Endothelial cell of umbilical vein (primary cell): ENCODE measurements at regions not wholly inside any gene's neighbourhood (a gene's known extent, or its start where the extent isn't known, plus 50 kb on each side); places are given as distances from the start of the nearest gene placed in this dataset.

Experiments used
- BruUV-seq: library from RNA; stranded (reverse); fragments of 400-500 nt; replicated peaks from 2 replicates; lab custom pipeline; 2021; lab: Mats Ljungman, UMichigan
- CTCF ChIA-PET: fragments of 300-600, 350-600 bp; sonication (Branson Sonifier 250); formaldehyde crosslinking; loops from one replicate; lab custom pipeline; 2021; ENCODE audit warnings: antibody characterized with exemption, inconsistent platforms; lab: Charles Lee
- POLR2A ChIA-PET: fragments of 300-600, 350-600 bp; sonication (Branson Sonifier 250); formaldehyde crosslinking; loops from one replicate; lab custom pipeline; 2021; ENCODE audit warnings: antibody characterized with exemption, inconsistent platforms; lab: Charles Lee
- DNase-seq: peaks from one replicate; pipeline ENCODE4 v3.0.0-alpha.2; 2011; ENCODE audit warnings: low read depth, low spot score
- FAIRE-seq: peaks from 2 replicates; lab custom pipeline; 2011; peaks lifted over from hg19 to GRCh38; lab: Jason Lieb, UNC
- H2AFZ ChIP-seq: 2 replicates; pipeline ENCODE4 v1.6.0; 2012; ENCODE audit warnings: low read depth, low read length, control low read depth, inconsistent platforms
- H3K27ac ChIP-seq: 2 replicates; pipeline ENCODE4 v1.5.1; 2011; ENCODE audit warnings: low read depth, mild to moderate bottlenecking, control low read depth, low read length, moderate library complexity; ENCODE audit not compliant: insufficient read depth
- H3K27me3 ChIP-seq, 2 experiments: 2 replicates each; pipeline versions ENCODE4 v1.6.0 to v1.6.1; 2011; ENCODE audit warnings: low read length in 2 of 2, mixed read lengths in 1 of 2; ENCODE audit not compliant: control insufficient read depth in 2 of 2, insufficient read depth in 2 of 2
- H3K36me3 ChIP-seq, 2 experiments: 2 replicates in 1 of 2; 3 replicates in 1 of 2; pipeline ENCODE4 v1.5.1; 2011; ENCODE audit warnings: low read length in 2 of 2, mild to moderate bottlenecking in 1 of 2, moderate library complexity in 1 of 2; ENCODE audit not compliant: control insufficient read depth in 2 of 2, insufficient read depth in 2 of 2; ENCODE audit errors: extremely low read depth in 1 of 2
- H3K4me1 ChIP-seq: 3 replicates; pipeline ENCODE4 v1.5.1; 2011; ENCODE audit warnings: mild to moderate bottlenecking, low read length; ENCODE audit not compliant: control insufficient read depth, insufficient read depth; ENCODE audit errors: extremely low read depth
- H3K4me2 ChIP-seq: 2 replicates; pipeline ENCODE4 v1.6.1; 2011; ENCODE audit warnings: low read length, control low read depth, mixed read lengths; ENCODE audit not compliant: insufficient read depth
- H3K4me3 ChIP-seq, 3 experiments: fragments of 200-600 bp in 1 of 3; sonication (generic), shearing (Covaris generic) in 1 of 3; replicated peaks in 1 of 3; 2 replicates each; pipeline ENCODE4 v1.5.1; 2011 to 2016; ENCODE audit warnings: control low read depth in 3 of 3, low read length in 3 of 3, mild to moderate bottlenecking in 2 of 3, inconsistent platforms in 1 of 3, low read depth in 1 of 3, moderate library complexity in 1 of 3; ENCODE audit not compliant: insufficient read depth in 1 of 3
- H3K79me2 ChIP-seq: 2 replicates; pipeline ENCODE4 v1.6.0; 2012; ENCODE audit warnings: low read length, inconsistent platforms; ENCODE audit not compliant: control insufficient read depth, insufficient read depth
- H3K9ac ChIP-seq: replicated peaks from 2 replicates; pipeline ENCODE3; 2011; ENCODE audit warnings: low read length, control low read depth; ENCODE audit not compliant: insufficient read depth; ENCODE audit errors: extremely low read depth
- H3K9me1 ChIP-seq: replicated peaks from 3 replicates; pipeline ENCODE4 v1.6.0; 2011; ENCODE audit warnings: mild to moderate bottlenecking, low read length; ENCODE audit not compliant: control insufficient read depth, insufficient read depth; ENCODE audit errors: extremely low read depth
- H3K9me3 ChIP-seq: replicated peaks from 2 replicates; pipeline ENCODE4 v1.5.1; 2012; ENCODE audit warnings: low read length, inconsistent platforms; ENCODE audit not compliant: control insufficient read depth, insufficient read depth
- H4K20me1 ChIP-seq: replicated peaks from 2 replicates; pipeline ENCODE3; 2011; ENCODE audit warnings: mild to moderate bottlenecking, low read length; ENCODE audit not compliant: control insufficient read depth, insufficient read depth; ENCODE audit errors: extremely low read depth
- CTCF ChIP-seq, 2 donors: IDR thresholded peaks; 1 replicate in 1 of 2; 2 replicates in 1 of 2; pipeline ENCODE4 v1.5.1; 2011; ENCODE audit warnings: low read length in 2 of 2, mild to moderate bottlenecking in 2 of 2, moderate library complexity in 2 of 2, control low read depth in 1 of 2, inconsistent platforms in 1 of 2, low read depth in 1 of 2; ENCODE audit not compliant: insufficient read depth in 1 of 2; ENCODE audit errors: extremely low read depth in 1 of 2
- EZH2 ChIP-seq: IDR thresholded peaks from 2 replicates; pipeline ENCODE4 v1.6.1; 2012; ENCODE audit warnings: borderline replicate concordance, low read depth, mild to moderate bottlenecking, moderate library complexity, low read length, inconsistent platforms; ENCODE audit not compliant: severe bottlenecking
- FOS ChIP-seq: IDR thresholded peaks from 2 replicates; pipeline ENCODE4 v1.6.1; 2011; ENCODE audit warnings: mild to moderate bottlenecking, low read length, moderate library complexity, borderline replicate concordance; ENCODE audit not compliant: insufficient read depth
- GATA2 ChIP-seq: IDR thresholded peaks from 2 replicates; pipeline ENCODE4 v1.7.0; 2011; ENCODE audit warnings: low read depth, mild to moderate bottlenecking, moderate library complexity, mixed read lengths, low read length; ENCODE audit not compliant: insufficient read length, insufficient read depth
- JUN ChIP-seq: IDR thresholded peaks from 2 replicates; pipeline ENCODE4 v1.6.1; 2011; ENCODE audit warnings: borderline replicate concordance, low read depth; ENCODE audit not compliant: insufficient read length, insufficient read depth
- MYC ChIP-seq: IDR thresholded peaks from one replicate; pipeline ENCODE4 v1.6.1; 2011; ENCODE audit warnings: mild to moderate bottlenecking, low read depth, low read length
- POLR2A ChIP-seq: IDR thresholded peaks from 2 replicates; pipeline ENCODE4 v1.6.1; 2012; ENCODE audit warnings: low read depth, mild to moderate bottlenecking, control low read depth, low read length
- POLR2AphosphoS5 ChIP-seq: IDR thresholded peaks from 2 replicates; pipeline ENCODE4 v1.6.1; 2012; ENCODE audit warnings: low read depth, mild to moderate bottlenecking, control low read depth, low read length, moderate library complexity; ENCODE audit not compliant: insufficient read depth
- dilution Hi-C: fragments of 300-500 bp; cut with MboI; formaldehyde crosslinking; loops from one replicate; pipeline ENCODE4 v1.15.0; 2019; ENCODE audit warnings: low sequenced_read_pairs; ENCODE audit not compliant: extremely low pct_ligation_motif_present
- intact Hi-C: fragments of 100-400 bp; cut with micrococcal nuclease; formaldehyde crosslinking; loops from one replicate; pipeline ENCODE4 v1.10.0; 2022
- TF ChIP-seq, protein P1 (sequence below): IDR thresholded peaks from 2 replicates; pipeline ENCODE4 v1.6.1; 2011; ENCODE audit not compliant: insufficient read depth, insufficient read length

DNA sequence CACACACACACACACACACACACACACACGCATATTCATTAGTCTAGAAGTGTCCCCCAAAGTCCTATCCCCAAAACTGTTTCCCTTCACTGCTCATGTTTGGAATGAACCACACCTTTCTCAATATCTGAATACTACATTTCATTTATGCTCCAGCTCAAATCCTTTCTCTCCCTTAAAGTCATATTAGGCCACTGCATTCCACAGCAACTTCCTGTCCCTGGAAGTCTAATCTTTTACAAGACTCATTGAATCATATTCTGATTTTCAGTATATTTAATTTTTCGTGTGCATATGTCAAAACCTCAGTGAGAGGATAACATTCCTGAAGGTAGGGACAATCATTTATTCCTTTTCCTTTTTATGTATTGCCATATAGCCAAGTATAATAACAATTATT lies 155.6 kb upstream of the LMNTD1 start:
- ChIA-PET CTCF (interaction anchor here (1.2 kb wide), 1 partner anchor 309 kb away, joined by 3 read pairs; no protein-coding TSS in a partner anchor), POLR2A (no interaction called here)
- DNase-seq (no peak), FAIRE-seq (no peak)
- Histone ChIP-seq H3K4me2 (no peak overlapping the region), H3K4me3 (no peak overlapping the region), H3K9ac (no peak overlapping the region), H4K20me1 (no peaks in the 10 kb centered on the region), H3K9me1 (no peaks in the 10 kb centered on the region), H3K4me1 (peaks cover 3% of the 10 kb centered on the region), H3K36me3 (no peaks in the 10 kb centered on the region), H3K27ac (no peak overlapping the region), H3K79me2 (no peaks in the 10 kb centered on the region), H3K9me3 (no peaks in the 10 kb centered on the region), H2AFZ (no peak overlapping the region), H3K27me3 (no peaks in the 10 kb centered on the region)
- TF ChIP-seq, protein P1, sequence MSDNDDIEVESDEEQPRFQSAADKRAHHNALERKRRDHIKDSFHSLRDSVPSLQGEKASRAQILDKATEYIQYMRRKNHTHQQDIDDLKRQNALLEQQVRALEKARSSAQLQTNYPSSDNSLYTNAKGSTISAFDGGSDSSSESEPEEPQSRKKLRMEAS, result no peak
- TF ChIP-seq CTCF (IDR thresholded peaks at IDR 0.05; ENCODE audit: extremely low read depth in 1 of 2, insufficient read depth in 1 of 2, low read depth in 1 of 2, low read length in 2 of 2), result no peak
- no peak for TF ChIP-seq GATA2
- no peak for TF ChIP-seq FOS
- TF ChIP-seq EZH2, result no peak
- TF ChIP-seq POLR2AphosphoS5, result no peak
- TF ChIP-seq JUN, result no peak
- TF ChIP-seq MYC, result no peak
- TF ChIP-seq POLR2A, result no peak
- intact Hi-C loops, result no loop called here
- dilution Hi-C loops, result no loop called here
- no TSS peak for BruUV-seq
